ENCODE measurements at regions not wholly inside any gene's neighbourhood (a gene's known extent, or its start where the extent isn't known, plus 50 kb on each side); places are given as distances from the start of the nearest gene placed in this dataset.

GRCh38 chr13:47188802-47189201 lies 291.9 kb upstream of the HTR2A start:
- no peaks in the 10 kb centered on the region for H3K9me3 ChIP-seq

DNA sequence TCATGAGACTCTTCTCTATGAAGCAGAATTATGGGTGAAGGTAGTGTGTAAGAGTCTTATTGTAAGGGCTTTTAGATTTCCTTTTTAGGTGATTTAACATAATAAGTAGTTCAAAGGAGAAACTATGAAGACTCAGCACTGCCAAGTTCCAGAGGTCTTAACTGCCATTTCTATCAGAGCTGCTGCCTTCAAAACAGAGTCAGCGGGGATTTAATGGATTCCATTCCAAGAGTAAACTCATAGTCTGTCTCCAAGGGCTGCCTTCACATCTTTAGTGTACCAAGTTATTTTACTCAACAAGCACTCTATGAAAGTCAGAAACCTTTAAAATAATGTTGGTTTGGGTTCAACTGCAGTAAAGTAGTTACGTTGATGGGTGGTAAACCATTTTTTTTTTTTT lies 289.6 kb upstream of the HTR2A start:
- WGBS, 4 donors, result 55 to 92% (median 68%) methylated on average over 2 of the region's 2 CpGs
- no peak for DNase-seq
- H3K27ac ChIP-seq, result no peak overlapping the region

More at GRCh38 chr13:47188802-47189201, 291.9 kb upstream of the HTR2A start:
- H3K27ac ChIP-seq, result no peak overlapping the region
- ATAC-seq (no peak), DNase-seq (no peak)
- WGBS, 4 donors, result 53 to 64% (median 59%) methylated on average over 3 of the region's 3 CpGs
- no peak for TF ChIP-seq POLR2A (IDR thresholded peaks at IDR 0.05)
- TF ChIP-seq CTCF (IDR thresholded peaks at IDR 0.05), result no peak
- no peaks in the 10 kb centered on the region for H3K36me3 ChIP-seq
- H3K4me1 ChIP-seq, result no peaks in the 10 kb centered on the region
- H3K27me3 ChIP-seq, result no peaks in the 10 kb centered on the region
- H3K4me3 ChIP-seq, result no peak overlapping the region
- intact Hi-C loops (cut with DNase I), result no loop called here

DNA sequence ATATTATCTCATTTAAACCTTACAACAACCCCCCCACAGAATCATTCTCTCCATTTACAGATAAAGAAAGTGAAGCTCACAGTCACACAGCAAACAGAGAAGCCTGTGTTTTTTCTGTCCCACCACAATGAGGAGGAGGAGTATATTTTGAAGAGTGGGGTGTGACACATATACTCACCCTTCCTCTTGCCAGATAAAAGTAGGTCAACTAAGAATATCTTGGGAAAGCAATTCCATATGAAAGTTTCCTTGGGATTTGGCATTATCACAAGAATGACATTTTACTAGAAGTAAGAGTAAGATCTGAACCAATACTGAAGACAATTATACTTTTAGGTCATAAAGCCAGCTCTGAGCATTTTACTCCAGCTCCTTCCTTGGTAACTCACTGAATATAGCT lies 287.5 kb upstream of the HTR2A start:
- H3K9me3 ChIP-seq, result no peaks in the 10 kb centered on the region
- intact Hi-C loops (cut with DNase I), result no loop called here
- no peaks in the 10 kb centered on the region for H3K4me1 ChIP-seq
- no peak overlapping the region for H3K27ac ChIP-seq
- TF ChIP-seq POLR2A (IDR thresholded peaks at IDR 0.05) (no peak), CTCF (IDR thresholded peaks at IDR 0.05) (no peak)
- DNase-seq (no peak), ATAC-seq (peak in 1 of 4 donors; percentile 33)
- H3K27me3 ChIP-seq, result no peaks in the 10 kb centered on the region
- H3K4me3 ChIP-seq, result no peak overlapping the region
- no peaks in the 10 kb centered on the region for H3K36me3 ChIP-seq

More for the DNA sequence above, 289.6 kb upstream of the HTR2A start:
- Histone ChIP-seq H3K9me3 (no peaks in the 10 kb centered on the region), H3K36me3 (no peaks in the 10 kb centered on the region), H3K27me3 (no peaks in the 10 kb centered on the region), H3K4me1 (no peaks in the 10 kb centered on the region), H3K4me3 (no peak overlapping the region)
- ATAC-seq, result no peak
- no peak for TF ChIP-seq POLR2A (IDR thresholded peaks at IDR 0.05)
- intact Hi-C loops (cut with DNase I), result no loop called here

- H3K9me3 ChIP-seq, result no peaks in the 10 kb centered on the region
- H3K36me3 ChIP-seq, result no peaks in the 10 kb centered on the region
- H3K27me3 ChIP-seq, result no peaks in the 10 kb centered on the region
- ATAC-seq, result peak in 3 of 4 donors; percentile 46 to 80 (median 52)
- H3K4me3 ChIP-seq, result no peak overlapping the region
- intact Hi-C loops (cut with DNase I), result no loop called here
- H3K27ac ChIP-seq, result no peak overlapping the region
- TF ChIP-seq POLR2A (IDR thresholded peaks at IDR 0.05) (no peak), CTCF (IDR thresholded peaks at IDR 0.05) (no peak)
- no peaks in the 10 kb centered on the region for H3K4me1 ChIP-seq
- 77 to 87% (median 83%) methylated on average over 3 of the region's 3 CpGs for WGBS, 4 donors
- DNase-seq, result no peak
These were observed 282.5 kb upstream of the HTR2A start for GRCh38 chr13:47179321-47179720.

Data from heart left ventricle (tissue), 16 donors.